ENCODE measurements at regions not wholly inside any gene's neighbourhood (a gene's known extent, or its start where the extent isn't known, plus 50 kb on each side); places are given as distances from the start of the nearest gene placed in this dataset.

DNA sequence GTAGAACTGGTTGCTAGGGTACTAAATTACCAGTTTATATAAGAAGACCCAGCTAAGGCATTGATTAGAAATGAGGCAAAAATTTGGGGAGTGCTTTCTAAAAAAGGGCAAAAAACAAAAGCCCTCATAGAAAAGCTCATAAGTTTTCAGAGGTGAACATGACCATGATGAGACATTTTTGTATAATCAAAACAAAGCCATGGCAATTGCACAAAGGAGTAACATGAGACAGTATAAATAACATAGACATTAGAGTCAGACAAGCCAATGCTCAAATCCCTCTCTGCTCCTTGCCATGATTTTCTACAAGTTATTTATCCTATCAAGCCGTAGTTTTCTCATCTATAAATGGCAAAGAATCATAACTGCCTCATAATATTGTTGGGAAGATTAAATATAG is 112.2 kb upstream of the ADTRP start:
- no peak for TF ChIP-seq TAF1 (IDR thresholded peaks at IDR 0.05; ENCODE audit: borderline replicate concordance, low read depth, low read length)
- TF ChIP-seq POLR2A (IDR thresholded peaks at IDR 0.05; ENCODE audit: low read depth, low read length): no peak
